ENCODE measurements at regions not wholly inside any gene's neighbourhood (a gene's known extent, or its start where the extent isn't known, plus 50 kb on each side); places are given as distances from the start of the nearest gene placed in this dataset.

- TF ChIP-seq MAX (IDR thresholded peaks at IDR 0.05; ENCODE audit: insufficient read depth, insufficient read length): no peak
- no peak for TF ChIP-seq POLR2A (IDR thresholded peaks at IDR 0.05; ENCODE audit: low read depth, low read length)
- no peak for TF ChIP-seq JUN (IDR thresholded peaks at IDR 0.05; ENCODE audit: borderline replicate concordance, insufficient read depth, insufficient read length, low read depth)
- TF ChIP-seq POLR2AphosphoS5 (IDR thresholded peaks at IDR 0.05; ENCODE audit: insufficient read depth, low read depth, low read length): no peak
- no peak for TF ChIP-seq MYC (IDR thresholded peaks at IDR 0.05; ENCODE audit: low read depth, low read length)
- TF ChIP-seq GATA2 (IDR thresholded peaks at IDR 0.05; ENCODE audit: insufficient read depth, insufficient read length, low read depth, low read length): no peak
- no peak for TF ChIP-seq EZH2 (IDR thresholded peaks at IDR 0.05; ENCODE audit: borderline replicate concordance, low read depth, low read length, severe bottlenecking)
- no peak for TF ChIP-seq CTCF (IDR thresholded peaks at IDR 0.05; ENCODE audit: extremely low read depth in 1 of 2, insufficient read depth in 1 of 2, low read depth in 1 of 2, low read length in 2 of 2)
- no peak for TF ChIP-seq FOS (IDR thresholded peaks at IDR 0.05; ENCODE audit: borderline replicate concordance, insufficient read depth, low read length)
- CTCF ChIA-PET: interaction anchor here (1.3 kb wide), 1 partner anchor 10 kb away, joined by 3 read pairs; no protein-coding TSS in a partner anchor
- Histone ChIP-seq H3K9me1 (replicated peaks; ENCODE audit: control insufficient read depth, extremely low read depth, insufficient read depth, low read length) (no peaks in the 10 kb centered on the region), H3K9ac (replicated peaks; ENCODE audit: extremely low read depth, insufficient read depth, low read length) (no peak overlapping the region), H2AFZ (ENCODE audit: low read depth, low read length) (no peak overlapping the region), H3K79me2 (ENCODE audit: control insufficient read depth, insufficient read depth, low read length) (no peaks in the 10 kb centered on the region), H3K4me1 (ENCODE audit: control insufficient read depth, extremely low read depth, insufficient read depth, low read length) (no peaks in the 10 kb centered on the region), H3K4me3 (replicated peaks in 1 of 3; ENCODE audit: insufficient read depth in 1 of 3, low read depth in 1 of 3, low read length in 3 of 3) (no peak overlapping the region), H3K27ac (ENCODE audit: insufficient read depth, low read depth, low read length) (no peak overlapping the region), H3K4me2 (ENCODE audit: insufficient read depth, low read length) (no peak overlapping the region), H3K9me3 (replicated peaks; ENCODE audit: control insufficient read depth, insufficient read depth, low read length) (no peaks in the 10 kb centered on the region), H3K36me3 (ENCODE audit: control insufficient read depth in 2 of 2, extremely low read depth in 1 of 2, insufficient read depth in 2 of 2, low read length in 2 of 2) (no peaks in the 10 kb centered on the region), H3K27me3 (ENCODE audit: control insufficient read depth in 2 of 2, insufficient read depth in 2 of 2, low read length in 2 of 2) (peaks cover 0 to 10% of the 10 kb centered on the region in 2 experiments), H4K20me1 (replicated peaks; ENCODE audit: control insufficient read depth, extremely low read depth, insufficient read depth, low read length) (no peaks in the 10 kb centered on the region)
- intact Hi-C loops (cut with micrococcal nuclease): no loop called here
- DNase-seq (ENCODE audit: low read depth, low spot score): no peak
- dilution Hi-C loops (cut with MboI; ENCODE audit: extremely low pct_ligation_motif_present, low sequenced_read_pairs): no loop called here
- BruUV-seq (replicated peaks): no TSS peak
- POLR2A ChIA-PET: no interaction called here
- no peak for FAIRE-seq
Measured at GRCh38 chr2:10973766-10974165, 62.0 kb downstream of the KCNF1 start.
